Head of caudate nucleus (tissue), 42 donors: ENCODE measurements at regions not wholly inside any gene's neighbourhood (a gene's known extent, or its start where the extent isn't known, plus 50 kb on each side); places are given as distances from the start of the nearest gene placed in this dataset.

ENCODE experiments used
- DNase-seq, 42 donors: peaks; one replicate each; pipeline versions ENCODE4 v3.0.0 to v3.0.0-alpha.2; 2020 to 2021; ENCODE audit warnings: mixed read lengths in 7 of 42
- intact Hi-C: fragments of 100-400 bp; cut with DNase I; formaldehyde crosslinking; loops from one replicate; pipeline ENCODE4 v1.15.0; 2022

DNA sequence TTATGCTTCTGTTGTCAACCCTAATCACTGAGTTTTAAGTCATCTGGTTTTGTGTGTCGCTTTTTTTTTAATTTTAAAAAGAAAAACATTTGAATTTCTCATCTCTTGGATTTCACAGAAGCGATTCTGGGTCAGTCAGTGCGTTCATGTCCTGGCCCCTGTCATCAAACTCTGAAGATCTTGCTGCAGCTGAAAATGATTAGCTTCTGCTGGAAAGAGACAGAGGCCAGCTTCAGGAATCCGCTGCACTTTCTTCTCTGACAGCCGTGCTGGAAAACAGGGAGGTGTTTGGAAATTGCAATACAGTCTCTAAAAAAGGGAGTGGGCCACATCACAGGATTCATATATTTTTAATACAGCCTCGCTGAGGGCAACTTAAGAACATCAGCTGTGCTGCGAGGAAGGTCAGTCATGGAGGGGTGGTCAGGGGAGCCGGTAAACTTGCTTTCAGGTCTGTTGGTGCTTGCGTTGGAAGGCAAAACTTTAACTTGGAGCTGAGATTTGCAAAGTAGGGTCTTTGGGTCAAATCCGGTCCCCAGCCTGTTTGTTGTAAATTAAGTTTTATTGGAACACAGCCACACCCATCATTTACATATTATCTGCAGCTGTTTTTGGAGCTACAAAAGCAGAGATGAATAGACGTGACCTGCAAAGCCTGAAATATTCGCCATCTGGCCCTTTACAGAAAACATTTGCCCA, 190.8 kb downstream of the AACS start:
- no peak for DNase-seq
- intact Hi-C loops: no loop called here

DNA sequence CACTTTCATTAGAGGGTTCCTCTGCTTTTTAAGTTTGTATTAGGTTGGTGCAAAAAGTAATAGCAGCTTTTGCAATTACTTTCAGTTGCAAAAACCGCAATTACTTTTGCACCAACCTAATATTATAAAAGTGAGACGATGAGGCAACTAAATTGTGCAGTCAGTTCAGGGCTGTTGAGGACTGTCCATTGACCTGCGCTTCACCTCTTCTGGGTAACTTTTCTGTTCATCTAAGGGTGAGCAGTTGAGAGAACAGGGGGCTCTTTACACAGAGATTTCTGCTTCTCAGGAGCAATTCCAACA, 191.3 kb downstream of the AACS start:
- DNase-seq: no peak
- intact Hi-C loops: no loop called here

DNA sequence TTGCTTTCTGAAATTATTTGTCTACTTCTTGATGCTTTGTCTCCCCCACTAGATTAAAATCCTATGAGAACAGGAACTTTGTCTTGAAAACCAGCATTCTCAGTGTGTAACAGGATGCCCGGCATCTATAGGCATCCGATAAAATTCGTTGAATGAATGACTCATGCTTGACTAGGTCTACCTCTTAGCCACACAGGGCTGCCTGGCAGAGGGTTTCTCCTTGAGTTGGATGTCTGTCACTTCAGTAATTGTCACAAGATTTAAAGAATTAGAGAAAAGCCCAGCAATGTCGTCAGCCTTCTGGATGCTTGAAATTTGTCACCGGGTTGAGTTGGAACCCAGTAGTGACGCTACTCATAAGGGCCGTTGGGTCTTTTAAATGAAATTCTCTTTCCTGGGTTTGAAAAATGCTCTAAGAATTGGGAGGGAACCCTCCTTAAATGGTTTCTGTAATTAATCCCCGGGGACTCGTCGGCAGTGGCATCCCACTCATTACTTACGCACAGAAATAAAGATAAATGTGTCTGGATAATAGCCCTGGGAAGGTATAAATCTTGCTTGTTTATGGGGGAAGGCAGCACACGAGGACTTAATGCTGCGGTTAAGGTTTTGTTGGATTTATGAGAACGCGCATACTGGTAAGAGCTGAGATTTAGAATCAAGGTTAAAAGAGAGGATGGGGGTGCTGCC, 194.1 kb downstream of the AACS start:
- peak in 2 of 42 donors; percentile 49 to 50 for DNase-seq
- intact Hi-C loops: no loop called here

DNA sequence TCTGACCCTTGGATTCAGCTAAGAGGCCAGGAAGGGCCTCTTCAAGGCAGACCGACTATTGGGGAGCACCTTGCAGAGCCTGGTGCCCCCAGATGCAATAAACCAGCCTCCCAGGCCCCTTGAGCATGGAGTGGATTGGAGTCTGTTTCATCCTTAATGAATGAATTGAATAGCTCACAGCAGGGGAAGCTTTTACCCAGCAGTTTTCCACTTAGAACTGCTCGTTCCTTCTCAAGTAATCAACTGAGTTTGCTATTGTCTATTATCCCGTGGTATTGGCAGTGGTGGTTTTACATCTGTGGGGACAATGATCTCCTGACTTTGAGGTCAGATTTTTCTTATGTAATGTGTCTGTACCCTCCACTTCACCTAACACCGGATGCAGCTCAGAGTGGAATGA, 197.6 kb downstream of the AACS start:
- no peak for DNase-seq
- intact Hi-C loops: no loop called here

DNA sequence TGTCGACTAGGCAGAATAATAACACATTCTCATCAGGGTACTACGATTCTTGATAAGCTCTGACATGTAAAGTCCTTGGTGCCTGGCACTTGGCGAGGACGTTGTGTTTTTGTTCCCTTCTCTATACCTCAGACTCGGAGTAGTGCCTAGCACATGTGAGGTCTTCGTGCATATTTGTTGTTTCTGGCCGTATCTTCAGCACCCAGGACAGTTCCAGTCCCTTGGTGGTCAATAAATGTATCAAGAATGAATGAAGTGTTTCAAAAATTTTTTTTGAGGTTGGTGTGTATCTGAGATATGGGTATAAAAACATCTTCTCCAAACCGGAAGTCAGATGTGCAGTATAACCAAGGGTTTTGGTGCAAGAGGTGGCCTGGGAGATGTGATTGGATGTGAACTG, 198.2 kb downstream of the AACS start:
- no peak for DNase-seq
- intact Hi-C loops: no loop called here

DNA sequence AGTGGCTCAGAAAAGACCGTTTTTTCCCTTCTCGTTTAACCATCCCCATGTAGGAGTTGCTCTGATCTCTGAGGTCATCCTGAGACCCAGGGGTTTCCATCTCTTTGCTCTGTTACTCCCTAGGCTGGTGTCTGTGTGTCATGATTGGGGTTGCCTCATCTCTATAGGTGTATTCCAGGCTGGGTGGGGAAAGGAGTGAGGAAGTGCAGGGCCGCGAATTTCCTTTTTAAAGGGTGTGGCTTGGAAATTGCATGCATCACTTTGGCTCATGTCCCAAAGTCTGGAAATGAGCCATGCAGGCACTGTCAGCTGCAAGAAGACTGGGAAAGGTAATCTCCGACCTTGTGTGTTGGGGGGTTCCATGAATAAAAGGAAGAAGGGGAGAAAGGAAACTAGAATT, 201.9 kb downstream of the AACS start:
- DNase-seq: no peak
- intact Hi-C loops: no loop called here

DNA sequence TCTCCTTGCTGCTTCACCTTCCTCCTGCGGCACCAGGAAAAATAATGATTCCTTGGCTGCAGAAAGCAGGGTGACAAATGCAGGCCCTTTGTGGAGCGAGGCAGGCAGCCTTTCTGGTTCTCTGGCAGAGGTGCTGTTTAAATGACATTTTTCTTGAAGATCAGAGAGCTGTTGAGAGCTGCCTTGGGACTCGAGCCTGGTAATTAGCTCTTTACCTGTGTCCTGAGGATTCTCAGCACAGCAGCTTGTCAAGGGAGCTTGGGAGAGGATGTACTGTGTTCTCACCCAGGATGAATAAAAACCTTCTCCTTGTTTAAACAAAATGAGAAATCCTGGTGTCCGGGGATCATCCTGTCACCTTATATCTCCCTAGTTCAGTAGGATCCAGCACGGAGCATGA, 204.0 kb downstream of the AACS start:
- intact Hi-C loops: no loop called here
- DNase-seq: no peak

DNA sequence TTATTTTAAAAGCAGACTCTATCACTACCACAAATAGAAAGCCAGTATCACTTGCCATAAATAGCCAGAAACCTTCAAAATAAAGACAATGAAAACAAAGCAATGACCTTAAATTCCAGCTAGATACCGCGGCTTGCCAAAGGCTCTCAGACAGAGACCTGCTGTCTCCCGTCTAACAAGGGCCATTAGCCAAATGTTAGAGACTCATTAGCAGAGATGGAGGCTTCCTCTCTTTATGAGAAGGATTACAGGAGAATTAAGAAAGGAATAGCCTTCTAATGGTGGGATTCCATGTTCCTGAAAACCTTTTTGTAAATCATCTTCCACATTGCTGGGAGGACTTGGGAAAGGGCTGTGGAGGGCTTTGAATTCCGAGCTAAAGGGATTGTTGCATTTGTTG, 206.7 kb downstream of the AACS start:
- intact Hi-C loops: no loop called here
- no peak for DNase-seq

DNA sequence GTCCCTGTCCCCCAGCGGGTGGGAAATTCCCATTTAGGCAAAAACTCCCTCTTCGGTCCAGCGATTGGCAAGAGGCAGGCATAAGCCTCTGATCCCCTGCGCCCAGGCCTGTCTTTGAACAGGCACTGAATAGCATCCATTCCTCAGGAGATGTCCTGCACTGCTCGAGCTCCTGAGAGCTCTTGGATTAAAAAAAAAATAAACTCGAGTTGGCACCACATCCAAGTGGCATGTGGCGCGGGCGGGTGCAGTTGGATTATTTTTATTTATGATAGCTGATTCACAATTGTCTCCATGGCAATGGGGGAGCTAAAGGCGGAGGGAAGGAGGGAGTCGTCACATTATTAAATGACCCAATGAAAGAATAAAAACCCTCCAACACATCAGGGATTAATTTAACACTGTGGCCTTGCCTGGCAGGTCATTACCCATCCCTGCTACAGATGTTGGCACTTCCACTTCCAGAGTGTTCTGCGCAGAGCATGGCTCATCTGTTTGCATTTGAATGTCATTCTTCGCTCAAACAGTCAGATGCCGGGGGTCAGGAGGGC, 207.2 kb downstream of the AACS start:
- no peak for DNase-seq

DNA sequence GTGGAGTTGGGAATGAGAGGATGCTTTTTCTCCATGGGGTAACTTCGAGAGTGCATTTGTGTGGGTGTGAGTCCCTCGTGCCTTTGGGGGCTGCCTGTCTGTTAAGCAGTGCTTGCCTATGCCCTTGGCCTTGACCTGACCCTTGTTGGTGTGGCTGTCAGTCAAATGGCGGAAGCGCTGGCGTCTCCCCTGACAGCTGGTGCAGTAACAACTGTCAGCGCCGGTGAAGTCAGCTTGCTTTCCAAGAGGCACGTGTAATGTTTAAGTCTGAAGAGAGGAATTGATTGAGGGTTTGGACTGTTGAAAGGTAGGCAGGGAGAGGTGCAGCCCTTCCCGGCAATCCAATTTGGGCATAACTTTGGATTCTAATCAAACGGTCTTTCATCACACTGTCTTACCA, 211.3 kb downstream of the AACS start:
- intact Hi-C loops: no loop called here
- no peak for DNase-seq

More for the DNA sequence above, 207.2 kb downstream of the AACS start:
- intact Hi-C loops: no loop called here

DNA sequence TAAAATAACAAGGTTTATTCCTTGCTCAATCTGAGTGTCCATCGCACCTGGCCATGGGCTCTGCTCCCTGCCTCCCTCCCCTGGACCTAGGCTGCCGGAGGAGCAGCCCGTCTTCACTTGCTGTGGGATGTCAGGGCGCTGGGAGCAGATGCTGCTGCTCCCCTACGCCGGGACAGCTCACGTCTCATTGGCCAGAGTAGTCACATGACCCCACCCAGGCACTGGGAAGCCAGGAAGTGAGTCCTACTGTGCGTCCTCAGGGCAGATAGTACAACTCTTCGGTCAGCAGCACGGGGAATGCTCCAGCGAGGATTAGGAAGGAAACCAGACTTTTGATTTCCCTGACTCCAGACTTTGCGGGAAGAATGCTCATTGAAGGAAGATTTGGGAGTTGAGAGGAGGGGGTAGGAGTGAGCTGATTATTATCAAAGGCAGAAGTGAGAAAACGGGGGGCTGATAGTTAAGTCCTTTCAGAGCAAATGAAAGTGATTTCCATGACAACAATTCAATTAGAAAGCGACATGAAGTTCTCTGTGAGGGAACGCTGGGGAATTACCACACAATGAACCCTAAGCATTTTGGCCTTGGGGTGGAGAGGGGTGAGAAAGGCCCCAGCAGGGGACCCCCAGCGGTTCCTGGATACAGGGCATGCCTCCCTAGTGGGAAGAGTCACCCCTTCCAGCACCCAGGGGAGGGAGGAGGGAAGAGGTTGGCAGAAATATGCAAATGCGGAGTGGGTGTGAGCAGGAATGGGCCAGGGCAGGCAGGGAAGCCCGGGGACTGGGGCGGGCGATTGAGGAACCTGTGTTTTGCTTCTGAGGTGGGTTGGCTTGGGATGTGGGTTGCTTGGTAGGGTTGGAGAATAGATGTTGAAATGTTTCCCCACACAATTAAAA, 215.5 kb downstream of the AACS start:
- peak in 27 of 42 donors; percentile 3 to 68 (median 39) for DNase-seq
- intact Hi-C loops: no loop called here

DNA sequence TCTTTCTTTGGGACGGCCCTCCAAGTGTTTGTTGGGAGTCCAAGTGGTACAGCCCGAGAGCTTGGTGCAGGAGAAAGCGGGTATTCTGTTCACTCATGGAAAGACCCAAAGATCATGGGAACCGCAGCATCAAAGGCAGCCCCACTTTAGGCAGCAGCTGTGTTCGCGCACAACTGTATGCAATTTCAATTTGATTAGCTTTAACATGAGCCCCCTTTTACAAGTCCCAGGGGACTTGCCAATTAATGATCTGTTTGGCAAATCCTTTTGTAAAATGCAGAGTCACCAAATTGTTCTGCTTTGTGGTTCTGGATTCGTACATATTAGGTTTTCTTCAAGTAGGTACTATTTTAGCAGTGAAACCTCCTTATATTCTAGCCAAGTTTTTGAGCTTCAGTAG, 217.7 kb downstream of the AACS start:
- no peak for DNase-seq
- intact Hi-C loops: no loop called here

DNA sequence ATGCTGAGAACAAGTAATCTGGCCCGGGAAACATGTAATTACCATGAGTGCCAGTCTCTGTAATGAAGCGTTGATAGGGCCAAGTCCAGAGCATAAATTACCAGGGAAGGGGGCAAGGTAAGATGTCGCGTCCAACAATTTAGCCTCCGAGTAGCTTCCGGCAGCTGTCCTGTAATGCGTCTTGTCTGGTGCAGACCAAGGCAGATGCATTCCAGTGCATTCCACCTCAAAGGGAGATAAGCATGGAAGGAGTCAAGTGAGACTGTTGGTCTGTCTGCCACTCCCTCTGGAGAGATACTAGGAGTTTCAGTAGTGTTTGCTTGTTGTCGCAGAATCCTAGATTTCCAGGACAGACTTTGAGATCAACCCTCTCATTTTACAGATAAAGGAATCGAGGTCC, 218.3 kb downstream of the AACS start:
- intact Hi-C loops: no loop called here

DNA sequence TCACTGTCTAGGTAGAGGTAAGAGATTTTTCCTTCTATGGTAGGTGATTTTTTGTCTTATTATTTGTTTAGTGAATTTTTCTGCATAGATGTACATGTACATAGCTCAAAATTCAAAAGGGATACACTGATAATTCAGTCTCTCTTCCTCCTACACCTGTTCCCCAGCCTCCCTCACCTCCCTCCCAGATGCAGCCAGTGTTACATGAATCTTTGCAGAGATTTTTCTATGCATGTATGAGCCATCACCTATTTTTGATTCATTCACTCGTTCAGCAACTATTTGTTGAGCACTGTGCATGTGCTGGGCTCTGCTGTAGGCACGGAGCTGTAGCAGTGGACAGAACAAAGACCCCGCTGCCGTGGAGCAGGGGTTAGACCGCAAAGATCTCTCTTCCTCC, 218.9 kb downstream of the AACS start:
- DNase-seq: peak in 25 of 42 donors; percentile 12 to 82 (median 48)
- intact Hi-C loops: no loop called here

More for the DNA sequence above, 218.3 kb downstream of the AACS start:
- DNase-seq: no peak

DNA sequence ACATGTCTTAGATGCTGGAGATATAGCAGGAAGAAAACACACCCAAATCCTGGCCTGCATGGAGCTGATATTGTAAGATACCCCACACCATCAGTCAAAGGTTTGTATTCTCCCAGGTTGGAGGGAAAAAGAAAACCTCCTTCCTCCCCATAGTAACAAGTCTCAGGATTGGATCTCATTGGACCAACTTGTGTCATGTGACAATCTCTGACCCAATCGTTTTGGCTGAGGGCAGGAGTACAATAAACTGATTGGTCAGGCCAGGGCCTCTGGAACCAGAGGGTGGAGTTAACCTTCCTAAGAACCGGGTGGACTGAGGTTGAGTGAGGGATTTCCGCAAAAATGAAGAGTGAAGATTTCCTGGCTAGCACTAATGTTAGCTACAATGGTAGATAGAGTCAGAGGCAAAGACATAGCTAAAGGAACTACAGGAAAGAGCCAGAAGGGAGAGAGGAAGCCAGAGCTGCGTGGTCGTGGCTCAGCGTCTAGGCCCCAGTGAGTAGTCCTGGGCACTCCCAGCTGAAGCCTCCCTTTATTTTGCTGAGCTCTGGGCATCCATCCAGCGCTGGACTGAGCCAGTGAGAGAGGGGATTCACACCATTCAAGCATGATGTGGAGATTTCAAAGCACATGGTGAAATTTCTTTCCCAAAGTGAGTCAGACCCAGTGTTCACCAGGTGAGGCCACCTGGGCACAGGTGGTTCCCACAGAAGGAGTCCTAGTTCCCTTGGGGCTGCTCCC, 219.9 kb downstream of the AACS start:
- DNase-seq: peak in 3 of 42 donors; percentile 22 to 50 (median 24)
- intact Hi-C loops: no loop called here

DNA sequence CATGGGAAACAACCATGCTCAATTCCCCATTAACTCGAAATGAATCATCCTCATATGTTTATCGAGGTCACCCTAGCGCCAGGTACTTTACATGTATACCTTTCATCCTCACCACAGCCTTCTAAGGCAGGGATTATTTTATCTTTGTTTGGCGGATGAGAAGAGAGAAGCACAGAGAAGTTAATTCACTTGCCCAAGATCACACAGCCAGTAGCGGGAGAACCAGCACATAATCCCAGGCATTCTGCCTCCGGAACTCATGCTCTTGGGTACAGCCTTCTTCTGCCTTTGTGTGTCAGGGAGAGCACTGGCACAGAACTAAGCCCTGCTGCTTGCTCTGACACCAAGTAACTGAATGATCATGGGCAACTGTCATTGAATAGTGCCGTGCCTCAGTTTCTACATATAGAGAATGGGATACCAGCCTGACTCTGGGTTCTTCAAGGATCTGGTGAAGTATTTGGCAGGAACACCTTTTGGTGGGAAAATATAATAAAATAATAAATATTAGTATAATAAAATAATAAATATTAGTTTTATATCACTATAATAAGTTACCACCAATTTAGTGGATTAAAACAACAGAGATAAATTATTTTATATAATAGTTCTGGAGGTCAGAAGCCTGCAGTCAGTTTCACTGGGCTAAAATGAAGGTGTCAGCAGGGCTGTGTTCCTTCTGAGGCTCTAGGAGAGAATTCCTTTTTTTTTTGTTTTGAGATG, 220.9 kb downstream of the AACS start:
- no peak for DNase-seq
- intact Hi-C loops: no loop called here

DNA sequence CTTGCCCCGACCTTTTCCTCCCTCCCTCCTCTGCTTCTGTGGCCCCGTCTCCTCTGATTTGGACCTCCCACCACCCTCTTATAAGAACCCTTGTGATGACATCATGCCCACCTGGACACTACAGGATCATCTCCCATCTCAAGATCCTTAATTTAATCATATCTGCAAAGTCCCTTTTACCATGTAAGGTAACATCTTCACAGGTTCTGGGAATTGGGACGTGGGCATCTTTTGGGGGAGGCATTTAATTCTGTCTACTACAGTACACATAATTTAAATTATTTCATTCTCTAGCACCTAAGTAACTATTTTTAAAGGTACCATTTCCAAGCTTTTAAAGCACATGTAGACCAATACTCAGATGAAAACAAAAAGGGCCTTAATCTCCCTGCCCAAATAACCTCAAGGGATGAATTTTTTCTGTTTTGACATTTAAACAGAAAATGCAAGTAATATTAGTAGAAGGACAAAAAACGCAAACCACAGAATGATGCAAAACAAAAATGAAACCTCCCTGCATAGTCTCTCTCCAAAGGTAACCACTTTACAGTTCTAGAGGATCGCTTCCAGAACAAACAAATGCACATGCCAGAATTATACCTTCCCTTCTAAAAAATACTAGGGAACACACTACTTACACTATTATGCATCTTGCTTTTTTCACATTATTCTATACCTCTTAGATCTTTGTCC, 222.1 kb downstream of the AACS start:
- peak in 4 of 42 donors; percentile 36 to 61 (median 52) for DNase-seq
- intact Hi-C loops: no loop called here
